ENCODE measurements at regions not wholly inside any gene's neighbourhood (a gene's known extent, or its start where the extent isn't known, plus 50 kb on each side); places are given as distances from the start of the nearest gene placed in this dataset.

- Histone ChIP-seq H3K27me3 (replicated peaks; ENCODE audit: control insufficient read depth, insufficient read depth, low read length) (no peaks in the 10 kb centered on the region), H3K4me3 (ENCODE audit: low read depth, low read length) (no peak overlapping the region), H3K4me1 (peaks cover 28% of the 10 kb centered on the region), H3K36me3 (ENCODE audit: control insufficient read depth, insufficient read depth, low read length) (no peaks in the 10 kb centered on the region), H3K9me3 (no peaks in the 10 kb centered on the region)
- Mint-ChIP-seq H3K27ac (ENCODE audit: unreplicated experiment) (no peak overlapping the region), H3K36me3 (ENCODE audit: insufficient read depth, unreplicated experiment) (no peaks in the 10 kb centered on the region), H3K27me3 (ENCODE audit: insufficient read depth, unreplicated experiment) (no peaks in the 10 kb centered on the region), H3K4me1 (ENCODE audit: low read depth, unreplicated experiment) (peaks cover 33% of the 10 kb centered on the region), H3K4me3 (ENCODE audit: unreplicated experiment) (no peak overlapping the region), H3K9me3 (ENCODE audit: unreplicated experiment) (peaks cover 27% of the 10 kb centered on the region)
- ChIA-PET CTCF (no interaction called here), POLR2A (no interaction called here)
- DNase-seq: no peak
- intact Hi-C loops (cut with micrococcal nuclease; ENCODE audit: unreplicated experiment): no loop called here
- BruUV-seq (replicated peaks): no TSS peak
- no peak for TF ChIP-seq CTCF (IDR thresholded peaks at IDR 0.05; ENCODE audit: insufficient read depth in 1 of 2, low read depth in 1 of 2, low read length in 1 of 2, severe bottlenecking in 1 of 2, unreplicated experiment in 1 of 2)
Observed at GRCh38 chr13:34040863-34041262, 222.9 kb downstream of the RFC3 start.

- intact Hi-C loops (cut with micrococcal nuclease; ENCODE audit: unreplicated experiment): no loop called here
- Mint-ChIP-seq H3K27me3 (ENCODE audit: insufficient read depth, unreplicated experiment) (no peaks in the 10 kb centered on the region), H3K4me3 (ENCODE audit: unreplicated experiment) (no peak overlapping the region), H3K27ac (ENCODE audit: unreplicated experiment) (no peak overlapping the region), H3K4me1 (ENCODE audit: low read depth, unreplicated experiment) (peaks cover 26% of the 10 kb centered on the region), H3K36me3 (ENCODE audit: insufficient read depth, unreplicated experiment) (no peaks in the 10 kb centered on the region), H3K9me3 (ENCODE audit: unreplicated experiment) (peaks cover 20% of the 10 kb centered on the region)
- peaks cover 11% of the 10 kb centered on the region for H3K4me1 ChIP-seq
- no peaks in the 10 kb centered on the region for H3K27me3 ChIP-seq (replicated peaks; ENCODE audit: control insufficient read depth, insufficient read depth, low read length)
- ChIA-PET CTCF (no interaction called here), POLR2A (no interaction called here)
- no peaks in the 10 kb centered on the region for H3K36me3 ChIP-seq (ENCODE audit: control insufficient read depth, insufficient read depth, low read length)
- H3K4me3 ChIP-seq (ENCODE audit: low read depth, low read length): no peak overlapping the region
- no peak for TF ChIP-seq CTCF (IDR thresholded peaks at IDR 0.05; ENCODE audit: insufficient read depth in 1 of 2, low read depth in 1 of 2, low read length in 1 of 2, severe bottlenecking in 1 of 2, unreplicated experiment in 1 of 2)
- no TSS peak for BruUV-seq (replicated peaks)
- no peak for DNase-seq
- no peaks in the 10 kb centered on the region for H3K9me3 ChIP-seq
Observed at GRCh38 chr13:34044041-34044440, 226.1 kb downstream of the RFC3 start.

GRCh38 chr13:34044660-34045080 lies 226.7 kb downstream of the RFC3 start:
- no peak for TF ChIP-seq CTCF (IDR thresholded peaks at IDR 0.05; ENCODE audit: insufficient read depth in 1 of 2, low read depth in 1 of 2, low read length in 1 of 2, severe bottlenecking in 1 of 2, unreplicated experiment in 1 of 2)
- H3K4me3 ChIP-seq (ENCODE audit: low read depth, low read length): no peak overlapping the region
- Mint-ChIP-seq H3K36me3 (ENCODE audit: insufficient read depth, unreplicated experiment) (no peaks in the 10 kb centered on the region), H3K27me3 (ENCODE audit: insufficient read depth, unreplicated experiment) (no peaks in the 10 kb centered on the region), H3K4me1 (ENCODE audit: low read depth, unreplicated experiment) (peaks cover 20% of the 10 kb centered on the region), H3K27ac (ENCODE audit: unreplicated experiment) (no peak overlapping the region), H3K9me3 (ENCODE audit: unreplicated experiment) (peaks cover 14% of the 10 kb centered on the region), H3K4me3 (ENCODE audit: unreplicated experiment) (no peak overlapping the region)
- H3K36me3 ChIP-seq (ENCODE audit: control insufficient read depth, insufficient read depth, low read length): no peaks in the 10 kb centered on the region
- no peaks in the 10 kb centered on the region for H3K27me3 ChIP-seq (replicated peaks; ENCODE audit: control insufficient read depth, insufficient read depth, low read length)
- H3K4me1 ChIP-seq: peaks cover 5% of the 10 kb centered on the region
- no peak for DNase-seq
- intact Hi-C loops (cut with micrococcal nuclease; ENCODE audit: unreplicated experiment): no loop called here
- BruUV-seq (replicated peaks): no TSS peak
- ChIA-PET POLR2A (no interaction called here), CTCF (no interaction called here)
- no peaks in the 10 kb centered on the region for H3K9me3 ChIP-seq

Data from Caco-2 (cell line).